ENCODE measurements at regions not wholly inside any gene's neighbourhood (a gene's known extent, or its start where the extent isn't known, plus 50 kb on each side); places are given as distances from the start of the nearest gene placed in this dataset.

- Histone ChIP-seq H3K27me3 (no peaks in the 10 kb centered on the region), H3K4me1 (no peaks in the 10 kb centered on the region), H3K36me3 (no peaks in the 10 kb centered on the region), H3K27ac (no peak overlapping the region), H3K4me3 (no peak overlapping the region), H3K9me3 (no peaks in the 10 kb centered on the region)
- no peak for ATAC-seq
- intact Hi-C loops (cut with DNase I) = no loop called here
- TF ChIP-seq CTCF (IDR thresholded peaks at IDR 0.05) = no peak
- DNase-seq = no peak
Observed at GRCh38 chr10:2077231-2077630, 339.9 kb upstream of the ADARB2 start.

- DNase-seq (no peak), ATAC-seq (no peak)
- no peaks in the 10 kb centered on the region for H3K4me1 ChIP-seq
- intact Hi-C loops (cut with DNase I) = no loop called here
- H3K4me3 ChIP-seq = no peak overlapping the region
- H3K27me3 ChIP-seq = no peaks in the 10 kb centered on the region
- no peak for TF ChIP-seq CTCF (IDR thresholded peaks at IDR 0.05)
- H3K36me3 ChIP-seq = no peaks in the 10 kb centered on the region
- H3K9me3 ChIP-seq = no peaks in the 10 kb centered on the region
- no peak overlapping the region for H3K27ac ChIP-seq
Observed at GRCh38 chr10:2076528-2076927, 339.2 kb upstream of the ADARB2 start.

GRCh38 chr10:2067015-2067414 lies 329.7 kb upstream of the ADARB2 start:
- Histone ChIP-seq H3K4me3 (no peak overlapping the region), H3K36me3 (no peaks in the 10 kb centered on the region), H3K27ac (no peak overlapping the region), H3K9me3 (no peaks in the 10 kb centered on the region), H3K27me3 (no peaks in the 10 kb centered on the region), H3K4me1 (no peaks in the 10 kb centered on the region)
- DNase-seq = no peak
- ATAC-seq = no peak
- intact Hi-C loops (cut with DNase I) = no loop called here
- TF ChIP-seq CTCF (IDR thresholded peaks at IDR 0.05) = no peak

- H3K9me3 ChIP-seq = no peaks in the 10 kb centered on the region
- DNase-seq (no peak), ATAC-seq (no peak)
- H3K27ac ChIP-seq = no peak overlapping the region
- H3K27me3 ChIP-seq = no peaks in the 10 kb centered on the region
- H3K4me3 ChIP-seq = no peak overlapping the region
- no peak for TF ChIP-seq CTCF (IDR thresholded peaks at IDR 0.05)
- intact Hi-C loops (cut with DNase I) = no loop called here
- H3K4me1 ChIP-seq = no peaks in the 10 kb centered on the region
- no peaks in the 10 kb centered on the region for H3K36me3 ChIP-seq
Observed at GRCh38 chr10:2054728-2055127, 317.4 kb upstream of the ADARB2 start.

GRCh38 chr10:2053805-2054204 lies 316.5 kb upstream of the ADARB2 start:
- intact Hi-C loops (cut with DNase I) = no loop called here
- H3K36me3 ChIP-seq = no peaks in the 10 kb centered on the region

More at GRCh38 chr10:2053805-2054204, 316.5 kb upstream of the ADARB2 start:
- ATAC-seq = no peak
- Histone ChIP-seq H3K9me3 (no peaks in the 10 kb centered on the region), H3K27ac (no peak overlapping the region), H3K4me3 (no peak overlapping the region), H3K27me3 (no peaks in the 10 kb centered on the region), H3K4me1 (no peaks in the 10 kb centered on the region)
- no peak for DNase-seq
- TF ChIP-seq CTCF (IDR thresholded peaks at IDR 0.05) = no peak

Measured in upper lobe of right lung (tissue), 1 donor.